HG03432 (cell line): ENCODE measurements at regions not wholly inside any gene's neighbourhood (a gene's known extent, or its start where the extent isn't known, plus 50 kb on each side); places are given as distances from the start of the nearest gene placed in this dataset.

ENCODE experiments used
- ATAC-seq: cut with Tn5 transposase; IDR thresholded peaks from one replicate; pipeline ENCODE4 v1.9.1; 2021; ENCODE audit warnings: mild to moderate bottlenecking, moderate library complexity; ENCODE audit not compliant: unreplicated experiment

DNA sequence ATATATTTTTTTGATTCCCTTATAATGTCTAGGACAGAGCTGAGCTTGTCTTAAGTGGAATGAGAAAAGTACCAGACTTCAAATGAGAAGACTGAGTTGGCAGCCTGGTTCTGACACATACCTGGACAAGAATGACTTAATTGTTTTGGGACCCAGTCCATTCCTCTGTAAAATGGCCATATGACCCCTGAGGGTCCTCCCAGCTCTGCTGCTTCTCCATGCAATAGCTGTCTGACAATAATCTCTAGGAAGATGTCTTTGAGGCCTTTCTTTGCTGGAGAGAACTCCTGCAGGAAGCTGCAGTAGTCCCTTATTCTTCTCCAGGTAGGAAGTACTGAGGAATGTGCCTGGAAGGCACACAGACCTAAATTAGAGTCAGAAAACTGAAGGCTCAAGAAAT lies 55.9 kb upstream of the SLIT3 start:
- ATAC-seq, result no peak

- ATAC-seq, result no peak
Observed at GRCh38 chr5:169356181-169356580, 55.2 kb upstream of the SLIT3 start.

DNA sequence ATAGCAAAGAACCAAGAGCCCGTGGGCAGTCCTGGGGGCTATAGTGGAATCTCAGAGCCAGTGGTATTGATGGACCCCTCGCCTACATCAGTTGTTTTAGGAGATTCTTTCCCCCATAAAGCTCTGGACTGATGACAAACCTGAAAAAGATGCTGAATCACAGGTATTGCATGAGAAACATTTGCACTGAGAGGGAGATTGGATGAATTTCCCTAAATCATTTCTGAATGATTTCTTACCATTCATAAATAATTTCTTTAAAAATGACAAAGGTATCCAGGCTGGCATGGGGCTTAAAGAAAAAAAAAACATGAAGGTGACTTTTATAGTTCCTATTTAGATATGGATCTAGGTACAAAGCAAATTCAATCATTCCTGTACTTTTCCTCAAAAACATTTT lies 54.0 kb upstream of the SLIT3 start:
- no peak for ATAC-seq

GRCh38 chr5:169354263-169354662 lies 53.3 kb upstream of the SLIT3 start:
- no peak for ATAC-seq

DNA sequence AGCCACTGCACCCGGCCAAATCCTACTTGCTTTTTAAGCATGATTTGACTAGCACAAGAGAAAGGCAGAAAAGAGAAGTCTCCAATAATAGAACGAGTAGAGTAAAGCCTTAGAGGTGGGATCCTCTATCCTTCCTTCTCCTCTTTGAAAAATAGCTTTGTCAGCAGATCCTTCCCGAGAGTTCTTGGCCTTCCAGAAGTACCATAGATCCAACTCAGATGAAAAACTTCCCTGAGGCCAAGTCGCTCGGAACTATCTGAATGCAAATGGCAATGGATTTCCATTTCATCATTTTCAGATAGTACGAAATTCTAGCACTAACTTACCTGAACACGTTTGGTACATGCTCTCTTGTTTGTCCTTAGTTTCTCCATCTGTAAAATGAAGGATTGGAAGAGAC lies 52.0 kb upstream of the SLIT3 start:
- no peak for ATAC-seq

GRCh38 chr5:169351721-169352120 lies 50.8 kb upstream of the SLIT3 start:
- no peak for ATAC-seq

DNA sequence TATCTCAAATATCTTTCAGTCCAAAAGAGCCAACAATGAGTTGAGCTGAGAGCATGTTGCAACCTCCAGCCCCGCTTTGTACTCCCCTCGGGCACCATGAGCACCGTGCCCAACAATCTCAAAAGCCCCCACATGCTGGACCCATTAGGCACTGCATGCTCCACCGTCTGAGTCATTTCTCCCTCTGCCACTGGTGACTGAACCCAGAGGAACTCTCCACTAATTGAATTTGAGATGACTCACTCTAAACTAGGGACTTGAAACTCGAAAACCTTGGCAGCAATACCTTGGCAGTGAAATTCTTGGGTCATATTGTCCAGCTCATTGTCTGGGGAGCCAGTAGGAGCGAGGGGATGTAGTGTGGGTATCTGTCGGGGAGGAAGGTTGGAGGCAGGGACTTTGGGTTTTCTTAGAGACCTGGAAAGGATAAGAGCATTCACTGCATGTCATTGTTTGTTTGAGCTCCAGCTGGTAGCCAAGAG lies 49.9 kb upstream of the SLIT3 start:
- ATAC-seq, result peak; percentile 65
